Activated CD8-positive, alpha-beta memory T cell treated with anti-CD3 and anti-CD28 coated beads, Interleukin-2, amount 50 U/mL, for 1 hour (primary cell): ENCODE measurements at regions not wholly inside any gene's neighbourhood (a gene's known extent, or its start where the extent isn't known, plus 50 kb on each side); places are given as distances from the start of the nearest gene placed in this dataset.

Source experiments
- DNase-seq: peaks from one replicate; pipeline ENCODE4 v3.0.0-alpha.2; 2020; ENCODE audit errors: extremely low read depth

DNA sequence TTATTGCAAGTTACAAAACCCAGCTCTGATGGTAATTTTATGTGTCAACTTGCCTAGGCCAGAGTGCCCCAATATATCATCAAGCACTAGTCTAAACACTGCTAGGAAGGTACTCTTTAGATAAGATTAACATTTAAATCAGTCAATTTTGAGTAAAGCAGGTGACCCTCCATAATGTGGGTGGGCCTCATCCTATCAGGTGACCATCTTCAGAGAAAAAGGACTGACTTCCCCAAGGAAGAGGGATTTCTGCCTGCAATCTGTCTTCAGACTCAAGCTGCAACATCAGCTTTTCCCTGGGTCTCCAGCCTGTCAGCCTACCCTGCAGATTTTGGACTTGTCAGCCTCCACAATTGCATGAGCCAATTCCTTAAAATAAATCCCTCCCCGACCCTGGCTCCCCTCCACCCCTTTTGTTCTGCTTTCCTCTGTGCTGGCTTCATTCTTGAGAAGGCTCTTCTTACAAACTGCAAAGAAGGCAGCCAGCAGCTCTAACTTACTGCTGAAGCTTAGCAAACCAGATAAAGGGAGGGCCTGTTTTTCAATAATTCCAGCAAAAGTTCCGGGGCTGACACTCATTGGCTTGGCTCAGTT lies 56.4 kb upstream of the RUNX3 start:
- no peak for DNase-seq

DNA sequence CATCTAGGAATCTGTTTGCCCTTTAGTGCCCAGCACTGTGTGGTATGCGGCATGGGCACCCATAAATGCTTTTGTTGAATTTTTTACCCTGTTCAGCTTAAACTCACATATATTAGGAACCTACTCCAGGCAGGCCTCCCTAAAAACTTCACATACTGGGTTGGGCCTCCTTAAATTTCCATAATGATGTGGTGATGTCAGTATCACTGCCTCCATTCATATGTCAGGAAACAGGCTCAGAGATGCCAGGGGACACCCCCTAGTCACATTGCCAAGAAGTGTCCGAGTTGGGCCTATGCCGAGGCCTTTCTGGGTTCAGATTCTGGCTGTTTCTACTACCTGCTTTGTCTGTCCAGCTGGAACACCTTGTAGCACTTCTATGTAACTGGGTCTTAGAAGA lies 55.7 kb upstream of the RUNX3 start:
- no peak for DNase-seq

DNA sequence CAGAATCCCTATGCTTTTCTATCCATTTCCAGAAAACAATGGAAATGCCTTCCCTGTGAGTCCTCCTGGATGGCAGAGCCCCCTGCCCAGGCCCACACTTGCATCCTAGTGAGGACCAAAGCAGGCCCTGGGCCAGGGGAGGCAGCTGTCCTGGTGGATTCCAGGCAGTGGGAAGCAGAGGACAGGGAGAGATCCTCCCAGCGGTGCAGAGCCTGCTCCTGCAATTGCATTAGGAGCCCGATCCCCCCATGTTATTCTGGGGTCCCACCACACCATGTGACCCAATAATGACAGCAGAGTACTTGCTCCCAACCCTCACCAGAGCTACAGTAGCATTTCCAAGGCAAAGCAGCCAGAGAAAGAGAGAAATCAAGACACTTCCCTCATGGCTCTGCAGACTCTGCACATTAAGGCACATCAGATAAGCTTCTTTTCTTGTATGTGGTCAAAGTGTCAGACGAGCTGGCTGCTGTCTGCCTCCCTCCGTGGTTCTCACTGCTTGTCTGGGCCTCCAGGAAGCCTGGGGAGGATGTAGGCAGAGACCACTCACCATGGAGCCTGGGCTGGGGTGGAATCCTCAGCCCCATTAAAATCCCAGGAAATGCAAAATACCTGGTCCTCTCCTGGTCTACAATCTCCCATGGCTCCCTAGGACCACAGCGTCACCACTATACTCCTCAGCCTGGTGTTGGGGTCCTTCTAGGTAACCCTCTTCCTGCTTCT lies 54.9 kb upstream of the RUNX3 start:
- no peak for DNase-seq

DNA sequence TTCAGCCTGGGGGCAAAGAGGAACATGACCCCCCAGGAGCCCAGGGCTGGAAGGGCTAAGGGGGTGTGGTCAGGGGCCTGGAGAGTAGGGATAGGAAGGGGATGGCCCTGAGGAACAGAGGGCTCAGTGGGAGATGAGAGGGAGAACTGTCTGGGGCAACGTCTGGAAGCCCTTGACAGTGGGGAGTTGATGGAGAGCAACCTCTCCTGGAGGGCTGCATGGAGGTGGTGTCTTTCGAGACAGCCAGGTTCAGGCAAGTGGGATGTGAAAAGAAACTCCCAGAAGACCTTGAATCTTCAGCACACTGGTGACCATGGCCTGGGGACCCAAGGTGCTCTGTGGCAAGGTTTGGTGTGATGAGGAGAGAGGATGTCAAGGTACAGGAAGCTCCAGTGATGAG lies 54.2 kb upstream of the RUNX3 start:
- DNase-seq, result no peak

DNA sequence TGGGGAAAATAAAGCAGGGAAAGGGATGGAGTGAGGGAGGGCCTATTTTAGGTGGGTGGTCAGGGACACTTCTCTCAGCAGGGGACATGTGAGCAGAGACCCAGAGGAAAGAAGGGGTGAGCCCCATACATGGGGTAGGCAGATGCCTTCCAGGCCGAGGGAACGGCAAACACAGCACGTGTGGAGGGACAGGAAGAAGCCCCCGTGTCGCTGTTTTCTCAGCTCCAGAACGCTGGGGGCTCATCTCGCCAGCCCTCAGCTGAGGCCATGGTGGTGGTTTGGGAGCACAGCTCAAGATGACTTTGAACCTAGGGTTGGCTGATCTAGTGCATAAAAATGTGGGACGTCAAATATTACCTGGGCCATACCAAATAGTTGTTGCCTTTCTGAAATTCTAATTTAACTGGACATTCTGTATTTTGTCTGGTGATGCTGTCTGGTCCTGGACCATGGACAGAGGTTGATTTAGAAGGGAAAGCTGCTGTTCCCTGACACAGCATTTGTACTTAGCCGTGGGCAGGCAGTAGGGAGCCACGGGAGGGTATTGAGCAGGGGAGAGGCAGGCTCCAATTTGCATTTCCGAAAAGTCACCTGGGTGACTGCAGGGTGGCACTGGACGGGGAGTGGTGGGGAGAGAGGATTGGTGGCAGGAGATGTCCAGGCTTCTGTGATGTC lies 53.1 kb upstream of the RUNX3 start:
- DNase-seq, result no peak

DNA sequence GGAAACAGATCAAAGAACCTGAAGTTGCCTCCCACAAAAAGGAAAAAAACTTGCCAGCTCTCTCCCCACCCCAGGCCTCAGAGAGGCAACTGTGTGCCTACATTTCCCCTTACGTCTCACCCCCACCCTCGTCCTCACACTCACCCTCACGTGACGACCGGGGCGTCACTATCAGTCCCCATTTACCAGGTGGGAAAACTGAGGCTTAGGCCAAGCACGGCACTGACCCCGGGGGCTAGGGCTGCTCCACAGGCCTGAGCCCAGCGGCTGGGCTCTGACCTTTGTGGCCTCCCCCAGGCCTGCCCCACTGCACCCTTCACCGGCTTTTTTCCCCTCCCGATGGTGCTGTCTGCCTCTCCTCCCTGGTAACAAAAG lies 51.5 kb upstream of the RUNX3 start:
- no peak for DNase-seq

DNA sequence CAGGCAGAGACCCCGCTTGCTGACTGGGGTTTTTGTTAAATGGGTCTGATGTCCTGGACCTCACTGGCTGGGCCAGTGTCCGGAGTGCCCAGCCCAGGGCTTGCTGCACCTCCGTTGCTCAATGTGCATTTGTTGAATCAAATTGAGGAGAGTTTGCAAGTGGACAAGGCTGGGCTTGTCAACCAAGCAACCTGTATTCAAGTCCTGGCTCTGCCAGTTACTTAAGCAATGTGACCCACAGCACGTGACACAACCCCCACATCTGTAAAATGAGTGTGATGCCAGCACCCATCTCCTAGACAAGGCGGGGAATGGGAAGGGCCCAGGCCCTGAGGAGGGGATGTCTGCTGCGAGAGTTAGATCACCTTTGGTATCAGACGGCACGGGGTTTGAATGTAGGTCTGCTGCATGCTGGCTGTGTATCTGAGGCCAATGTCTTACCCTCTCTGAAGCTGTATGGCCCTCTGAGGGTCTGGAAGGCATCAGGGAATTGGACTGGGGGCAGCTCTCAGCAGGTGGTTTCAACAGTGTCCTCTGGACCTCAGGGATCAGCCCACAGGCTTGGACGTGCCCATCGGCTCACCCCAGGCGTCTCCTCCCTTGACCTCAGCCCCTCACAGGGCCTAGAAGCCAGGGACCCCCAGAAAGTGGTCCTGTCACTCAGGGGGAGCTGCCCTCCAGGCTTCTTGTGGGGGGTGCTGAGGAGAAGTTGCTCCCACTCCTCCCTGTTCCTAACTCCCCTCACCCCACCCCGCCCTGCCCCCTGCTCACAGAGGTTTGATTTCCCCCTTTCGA lies 51.0 kb upstream of the RUNX3 start:
- DNase-seq, result no peak
